Stimulated activated CD8-positive, alpha-beta memory T cell treated with anti-CD3 and anti-CD28 coated beads, Interleukin-12 subunit alpha, Interleukin-12 subunit beta, amount 100 ng/mL, for 24 hours (primary cell): ENCODE measurements at regions not wholly inside any gene's neighbourhood (a gene's known extent, or its start where the extent isn't known, plus 50 kb on each side); places are given as distances from the start of the nearest gene placed in this dataset.

Source experiments
- DNase-seq: peaks from one replicate; pipeline ENCODE4 v3.0.0-alpha.2; 2020; ENCODE audit errors: extremely low read depth

DNA sequence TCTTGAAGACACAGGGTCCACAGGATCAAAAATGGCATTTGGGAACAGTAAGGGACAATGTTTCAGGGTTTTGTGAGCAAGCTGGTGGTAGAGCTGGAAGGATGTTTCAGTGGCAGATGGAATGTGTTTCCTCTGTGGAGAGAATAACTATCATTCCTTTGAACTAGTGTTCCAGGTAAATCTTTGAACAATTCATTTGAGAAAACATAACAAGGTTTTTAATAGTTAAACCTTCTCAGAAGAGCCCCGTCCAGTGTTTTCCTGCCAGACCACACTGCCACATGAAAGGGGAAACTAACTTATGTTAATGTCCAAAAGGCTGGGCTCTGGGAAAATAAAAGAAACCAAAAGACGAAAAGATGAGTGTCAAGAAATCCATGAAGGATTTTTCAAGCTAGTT lies 207.0 kb upstream of the ZNF462 start:
- no peak for DNase-seq

DNA sequence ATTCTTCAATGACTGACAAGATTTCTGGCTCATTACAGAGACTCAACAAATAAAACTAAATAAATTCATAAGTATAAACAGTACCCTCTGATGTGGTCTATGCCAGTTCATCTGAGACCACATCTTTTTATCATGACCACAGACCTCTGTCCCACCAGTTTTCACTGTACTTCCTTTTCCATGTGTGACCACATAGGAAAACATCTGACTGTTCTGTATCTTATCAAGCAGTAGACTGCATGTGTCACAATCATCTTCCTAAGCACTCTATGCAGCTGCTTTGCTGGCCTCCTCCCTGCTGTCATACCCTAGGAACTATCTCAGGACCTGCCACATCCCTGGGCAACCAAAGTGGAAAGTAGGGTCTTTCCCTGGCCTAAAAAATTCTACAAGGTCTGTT lies 205.0 kb upstream of the ZNF462 start:
- DNase-seq, result no peak

DNA sequence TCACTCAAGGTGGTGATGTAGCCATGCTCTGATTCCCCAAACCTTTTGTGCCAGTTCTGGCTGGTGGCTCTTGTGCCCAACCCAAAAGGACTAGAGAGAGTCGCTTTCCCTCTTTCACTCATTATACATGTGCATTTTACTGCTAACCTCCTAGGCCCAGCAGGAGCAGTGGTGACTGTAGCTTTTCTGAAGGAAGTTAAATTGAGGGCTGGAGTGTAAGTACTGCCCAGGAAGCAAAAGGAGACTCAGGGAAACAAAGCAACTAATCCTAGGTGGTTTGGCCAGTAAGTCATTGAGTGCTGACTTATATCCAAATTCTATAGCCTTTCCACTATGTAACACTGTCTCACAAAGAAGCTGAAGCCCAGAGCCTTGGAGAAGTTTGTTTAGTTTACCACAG lies 194.4 kb upstream of the ZNF462 start:
- DNase-seq, result no peak

DNA sequence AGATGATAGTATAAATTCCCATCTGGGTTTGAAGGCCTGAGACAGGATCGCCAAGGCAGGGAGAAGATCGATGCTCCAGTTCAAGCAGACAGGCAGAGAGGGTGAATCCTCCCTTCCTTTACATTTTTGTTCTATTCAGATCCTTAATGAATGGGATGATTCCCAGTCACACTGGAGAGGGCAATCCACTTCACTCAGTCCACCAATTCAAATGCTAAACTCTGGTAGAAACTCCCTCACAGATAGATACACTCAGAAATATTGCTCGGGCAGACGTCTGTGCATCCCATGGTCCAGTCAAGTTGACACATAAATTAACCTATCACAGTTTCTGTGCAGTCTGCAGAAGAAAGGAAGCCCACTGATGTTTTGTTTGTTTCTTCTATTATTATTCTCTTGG lies 193.1 kb upstream of the ZNF462 start:
- DNase-seq, result no peak

DNA sequence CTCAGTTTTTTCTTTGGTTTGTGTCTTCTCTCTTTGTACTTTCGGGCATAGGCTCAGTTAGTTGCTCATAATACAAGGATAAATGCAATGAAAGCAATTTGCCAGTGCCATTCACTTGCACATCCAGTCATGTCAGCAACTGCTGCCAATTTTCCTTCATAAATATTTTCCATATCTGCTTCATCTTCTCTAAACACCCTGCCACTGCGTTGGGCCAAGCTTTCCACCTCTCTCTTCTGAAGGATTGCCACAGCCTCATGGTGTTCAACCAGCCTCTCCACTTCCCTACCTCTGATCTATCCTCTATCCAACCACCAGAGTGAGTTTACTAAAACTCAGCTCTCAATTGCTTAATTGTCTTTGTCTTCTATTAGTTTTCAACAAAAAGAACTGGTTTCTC lies 192.5 kb upstream of the ZNF462 start:
- no peak for DNase-seq

DNA sequence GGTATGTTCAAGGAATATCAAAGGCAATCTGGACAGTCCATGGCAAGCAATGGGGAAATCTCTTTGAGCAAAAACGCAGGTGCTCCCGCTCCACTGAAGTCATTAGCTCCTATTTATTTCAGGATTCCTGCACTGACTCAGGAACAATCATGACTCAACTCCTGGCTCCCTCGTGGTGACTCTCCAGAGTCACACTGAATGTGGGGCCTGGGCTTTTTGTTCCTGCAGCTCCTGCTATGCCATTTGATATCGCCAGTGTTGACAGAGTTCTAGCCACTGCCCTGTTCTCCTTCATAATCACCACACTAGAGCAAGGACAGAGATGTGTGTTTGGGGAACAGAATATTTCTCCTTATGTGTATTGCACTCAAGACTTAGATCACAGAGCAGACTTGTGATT lies 187.2 kb upstream of the ZNF462 start:
- no peak for DNase-seq

DNA sequence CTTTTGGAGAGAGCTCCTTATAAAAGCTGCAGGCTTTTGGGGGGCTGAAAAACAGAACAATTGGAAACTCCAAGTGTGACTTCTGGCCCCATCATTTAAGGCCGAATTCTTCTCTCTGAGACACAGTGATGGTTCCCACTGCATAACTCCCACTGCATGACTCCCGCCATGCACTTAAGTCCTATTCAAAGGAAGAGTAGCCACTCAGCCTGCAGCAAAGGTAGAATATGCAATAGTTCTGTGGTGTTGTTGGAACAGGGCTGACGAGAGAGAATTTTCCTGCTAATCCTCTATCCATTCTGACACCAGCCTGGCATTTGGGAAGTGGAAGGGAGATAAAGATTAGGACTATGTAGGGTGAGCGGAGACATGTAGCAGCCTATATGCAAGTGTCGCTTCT lies 185.6 kb upstream of the ZNF462 start:
- no peak for DNase-seq

DNA sequence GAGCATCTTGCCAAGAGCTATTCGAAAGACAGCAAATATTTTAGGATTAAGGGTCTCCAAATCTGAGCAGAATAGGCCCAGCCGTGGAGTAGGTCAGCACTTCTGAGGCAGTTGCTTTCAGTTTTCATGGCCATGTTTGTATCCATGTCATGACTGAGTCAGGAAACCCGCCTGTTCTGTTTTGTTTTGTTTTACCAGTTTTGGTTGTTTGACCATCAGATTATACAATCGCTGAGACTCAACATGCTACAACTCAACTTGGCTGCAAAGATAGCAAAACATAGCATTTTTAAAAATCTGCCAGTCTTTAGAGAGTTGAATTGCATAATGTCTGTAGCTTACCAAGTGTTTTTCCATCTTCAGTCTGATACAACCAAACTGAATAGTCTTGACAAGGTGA lies 185.1 kb upstream of the ZNF462 start:
- no peak for DNase-seq

DNA sequence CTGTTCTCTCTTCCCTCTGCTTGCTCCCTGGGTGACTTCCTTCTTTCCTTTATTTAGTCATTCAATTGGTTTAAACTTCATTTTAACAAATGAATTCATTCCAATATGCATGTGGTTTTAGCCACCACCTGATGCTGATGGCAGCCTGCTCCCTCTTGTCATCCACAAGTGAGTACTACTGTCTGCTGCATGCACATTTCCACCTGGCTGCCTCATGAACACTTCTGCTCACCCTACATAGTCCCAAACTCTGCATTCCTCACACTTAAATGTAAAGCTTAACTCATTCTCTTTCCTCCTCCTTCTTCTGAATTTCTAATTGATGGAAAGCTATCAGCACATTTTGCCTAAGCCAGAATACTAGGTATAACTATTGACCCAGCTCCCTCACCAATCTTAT lies 184.7 kb upstream of the ZNF462 start:
- DNase-seq, result no peak

DNA sequence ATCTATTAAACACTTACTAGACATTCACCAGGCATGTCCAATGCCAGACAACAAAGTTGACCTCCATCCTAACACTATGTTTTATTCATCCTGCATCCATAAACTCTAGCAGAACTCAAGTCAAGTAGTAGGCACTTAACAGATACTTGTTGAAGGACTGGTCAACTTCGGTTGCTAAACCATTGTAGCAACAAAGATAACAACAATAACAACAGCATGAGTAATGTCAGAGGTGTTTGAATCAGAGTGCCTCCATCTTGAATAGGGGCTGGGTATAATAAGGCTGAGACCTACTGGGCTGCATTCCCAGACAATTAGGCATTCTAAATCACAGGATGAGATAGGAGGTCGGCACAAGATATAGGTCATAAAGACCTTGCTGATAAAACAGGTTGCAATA lies 180.5 kb upstream of the ZNF462 start:
- no peak for DNase-seq

DNA sequence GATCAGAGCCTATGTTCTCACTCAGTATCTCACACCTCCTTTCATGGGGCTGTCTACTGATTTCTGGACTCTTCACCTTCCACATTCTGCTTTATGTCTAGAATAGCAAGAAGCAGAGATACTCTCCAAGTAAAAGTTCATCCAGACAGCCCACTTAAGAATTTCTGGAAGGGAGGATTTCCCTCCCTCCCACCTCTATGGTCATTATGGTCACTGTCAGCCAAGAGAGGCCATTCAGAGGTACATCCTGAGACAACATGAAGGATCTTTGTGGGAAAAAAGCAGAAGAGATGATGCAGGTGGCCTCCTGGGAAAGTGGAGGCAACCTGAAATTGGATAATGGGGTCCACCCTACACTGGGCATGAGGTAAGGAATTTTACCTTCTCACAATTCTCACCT lies 179.5 kb upstream of the ZNF462 start:
- DNase-seq, result no peak

DNA sequence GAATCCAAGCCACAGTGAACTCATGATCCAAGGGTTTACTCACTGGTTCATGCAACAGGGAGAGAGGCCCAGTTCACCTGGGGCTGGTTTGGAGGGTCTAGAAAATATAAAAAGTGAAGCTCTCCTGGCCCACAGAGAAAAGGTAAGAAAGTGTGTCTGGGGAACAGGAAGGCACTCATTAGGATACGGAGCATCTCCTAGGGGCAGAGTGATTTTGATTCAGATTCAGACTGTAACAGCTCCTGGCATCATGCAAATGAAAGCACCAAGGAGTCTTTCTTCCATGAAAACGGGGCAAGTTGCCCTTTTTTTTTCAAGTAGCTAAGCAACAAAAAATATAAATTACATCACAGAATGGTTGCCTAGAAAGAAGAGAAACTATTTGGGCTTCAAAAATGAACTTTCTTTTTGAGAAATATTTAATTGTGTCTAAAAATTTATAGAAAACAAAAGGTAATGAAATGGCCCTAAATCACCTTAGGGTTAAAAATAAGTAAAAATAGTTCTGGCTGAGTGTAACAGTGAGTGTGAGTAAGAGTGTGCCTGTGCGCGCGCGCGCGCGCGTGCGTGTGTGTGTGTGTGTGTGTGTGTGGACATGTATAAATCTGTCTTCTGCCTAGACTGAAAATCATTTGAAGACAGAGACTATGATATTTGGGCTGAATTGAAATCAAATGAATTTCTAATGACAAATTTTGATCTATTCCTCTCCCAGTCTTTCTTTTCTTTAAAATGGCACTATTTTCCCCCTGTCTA lies 177.8 kb upstream of the ZNF462 start:
- no peak for DNase-seq

DNA sequence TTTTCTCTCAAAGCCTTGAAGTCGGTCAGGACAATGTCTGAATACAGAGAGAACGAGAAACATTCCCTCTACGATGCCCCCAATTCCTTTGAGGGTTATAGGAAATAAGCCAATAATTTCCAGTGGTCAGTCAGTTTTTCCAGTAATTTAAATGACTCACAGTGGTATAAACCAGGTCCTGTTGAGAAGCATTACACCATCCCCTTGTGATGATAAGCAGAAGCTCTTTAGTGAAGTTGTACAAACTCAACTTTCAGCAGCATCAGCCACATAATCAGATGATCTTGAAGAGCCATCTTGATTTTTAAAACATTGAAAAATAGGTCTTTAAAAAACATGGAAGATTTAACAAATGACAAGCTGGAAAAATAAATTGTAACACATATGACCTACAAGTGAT lies 173.9 kb upstream of the ZNF462 start:
- no peak for DNase-seq

DNA sequence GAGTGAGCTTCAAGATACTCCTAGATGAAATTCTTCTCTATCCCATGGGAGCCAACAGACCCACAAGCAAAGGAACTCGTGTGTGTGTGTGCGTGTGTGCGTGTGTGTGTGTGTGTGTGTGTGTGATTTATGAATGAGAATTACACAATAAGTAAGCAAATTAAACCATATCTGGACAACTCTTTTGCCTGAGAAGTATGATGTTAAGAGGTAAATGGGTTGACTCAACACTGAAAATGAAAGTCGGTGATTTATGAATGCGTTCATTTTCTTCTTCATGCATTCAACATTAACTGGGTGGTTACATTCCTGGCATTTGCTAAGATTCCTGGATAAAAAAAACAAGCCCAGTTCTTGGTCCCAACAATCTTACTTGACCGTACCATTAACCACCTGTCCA lies 171.3 kb upstream of the ZNF462 start:
- no peak for DNase-seq

DNA sequence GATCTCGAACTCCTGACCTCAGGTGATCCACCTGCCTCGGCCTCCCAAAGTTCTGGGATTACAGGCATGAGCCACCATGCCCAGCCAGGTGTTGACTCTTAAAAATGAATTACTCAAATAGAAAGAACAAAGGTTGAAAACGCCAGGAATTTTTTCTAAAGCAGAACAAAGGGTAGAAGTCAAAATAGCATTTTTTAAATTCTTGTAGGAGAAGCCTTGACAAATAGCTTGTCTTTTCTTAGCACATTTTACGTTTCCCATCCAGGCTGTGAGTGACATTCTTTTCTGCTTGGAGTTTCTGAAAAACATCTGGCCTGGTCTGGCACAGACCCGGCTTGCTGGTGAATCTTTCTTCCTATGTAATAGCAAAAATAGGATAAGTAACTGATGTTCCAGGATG lies 169.4 kb upstream of the ZNF462 start:
- no peak for DNase-seq

DNA sequence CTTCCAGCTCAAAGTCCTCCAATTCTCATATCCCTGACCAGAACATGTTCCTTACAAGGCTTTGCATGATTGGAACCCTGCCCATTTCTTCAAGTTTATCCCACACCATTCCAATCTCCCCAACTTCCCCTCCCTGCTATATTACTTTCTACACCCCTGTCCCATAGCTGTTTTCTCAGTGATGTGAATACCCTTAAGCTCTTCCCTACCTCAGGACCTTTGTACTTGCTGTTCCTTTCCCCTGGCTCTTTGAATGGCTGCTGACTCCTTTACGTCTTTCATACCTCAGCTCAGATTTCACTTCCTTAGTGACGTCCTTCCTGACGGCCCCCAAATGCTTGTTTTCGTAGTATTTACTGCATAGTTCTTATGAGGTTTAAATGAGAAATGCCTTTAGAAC lies 166.2 kb upstream of the ZNF462 start:
- no peak for DNase-seq

DNA sequence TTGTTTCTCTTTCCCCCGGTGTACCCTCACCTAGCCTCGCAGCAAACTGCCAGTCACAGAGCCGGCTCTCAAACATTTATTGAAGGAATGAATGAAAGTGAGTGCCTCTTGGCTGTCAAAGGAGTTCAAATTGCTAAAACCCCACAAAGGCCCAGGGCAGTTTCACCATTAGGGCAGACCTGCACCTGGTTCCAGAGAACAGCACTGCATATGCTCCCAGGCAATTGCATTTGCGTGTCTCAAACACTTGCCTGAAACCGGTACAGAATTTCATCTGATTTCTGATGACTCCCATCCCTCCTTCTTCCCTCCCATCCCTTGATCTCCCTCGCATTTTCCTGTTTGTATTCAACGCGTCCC lies 165.6 kb upstream of the ZNF462 start:
- DNase-seq, result no peak

DNA sequence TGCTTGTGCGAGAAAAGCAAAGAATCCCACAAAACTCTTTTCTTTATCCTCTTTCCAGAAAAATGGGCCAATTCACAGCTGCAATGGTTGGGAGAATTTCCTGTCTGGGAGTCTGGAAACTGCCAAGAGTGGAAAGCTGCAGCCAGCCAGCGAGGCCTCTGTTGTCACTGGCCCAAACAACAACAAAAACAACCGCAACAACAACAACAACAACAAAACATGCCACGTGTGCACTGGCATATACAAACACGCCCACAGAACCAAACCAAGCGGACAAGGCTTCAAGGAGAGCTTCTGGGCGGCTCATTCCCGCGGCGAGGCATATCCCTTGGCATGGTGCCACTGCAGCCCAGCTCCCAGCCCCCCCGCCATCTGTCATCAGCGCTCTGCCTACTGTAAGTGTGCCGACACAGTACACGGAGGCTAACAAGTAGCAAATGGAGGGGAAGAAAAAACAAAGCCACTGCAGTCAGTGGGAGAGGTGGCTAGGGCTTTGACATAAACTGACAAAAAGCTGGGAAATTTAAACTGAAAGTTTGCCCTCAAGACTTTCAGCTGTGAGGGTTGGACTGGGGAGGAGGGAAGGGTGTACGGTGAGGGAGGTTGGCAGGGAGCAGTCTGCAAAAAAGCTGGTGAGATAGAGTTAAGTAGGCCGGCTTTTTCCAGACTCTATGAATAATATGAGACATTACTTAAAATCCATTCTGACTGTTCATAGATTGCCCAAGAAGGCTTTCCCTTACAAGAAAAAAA lies 165.0 kb upstream of the ZNF462 start:
- DNase-seq, result no peak

DNA sequence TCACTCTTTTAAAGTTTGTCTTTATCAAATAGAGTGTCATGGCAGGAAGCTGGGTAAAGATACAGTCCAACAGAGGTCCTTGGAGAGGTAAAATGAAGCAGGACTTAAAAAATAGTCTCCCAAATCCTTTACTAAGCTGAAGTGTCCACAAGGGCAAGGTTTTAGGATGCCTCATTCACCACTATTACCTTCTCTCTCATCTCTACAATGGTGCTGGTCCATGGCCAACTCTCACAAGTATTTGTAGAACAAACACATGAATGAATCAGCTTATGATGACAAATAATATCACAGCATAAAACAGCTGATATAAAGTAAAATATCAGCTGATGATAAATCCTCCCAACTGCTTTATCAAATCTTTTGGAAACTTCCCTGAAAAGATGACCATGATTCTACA lies 162.3 kb upstream of the ZNF462 start:
- no peak for DNase-seq

DNA sequence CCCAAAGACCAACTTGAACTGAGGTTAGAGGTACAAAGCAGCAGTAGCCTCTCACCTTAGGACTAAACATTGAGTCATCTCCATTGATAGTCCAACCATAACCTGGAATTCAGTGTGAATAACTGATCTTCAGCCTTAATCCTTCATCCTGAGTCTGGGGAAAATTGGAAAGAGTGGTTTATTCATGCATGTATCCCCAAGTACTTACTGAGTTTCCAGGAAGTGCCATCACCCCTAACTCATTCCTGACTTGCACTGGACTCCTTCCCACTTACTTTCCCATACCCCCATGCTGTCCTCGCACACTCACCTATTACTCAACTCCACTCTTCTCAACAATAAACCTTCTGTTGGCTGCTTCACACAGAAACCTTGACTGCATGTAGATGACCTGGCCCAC lies 161.4 kb upstream of the ZNF462 start:
- no peak for DNase-seq

DNA sequence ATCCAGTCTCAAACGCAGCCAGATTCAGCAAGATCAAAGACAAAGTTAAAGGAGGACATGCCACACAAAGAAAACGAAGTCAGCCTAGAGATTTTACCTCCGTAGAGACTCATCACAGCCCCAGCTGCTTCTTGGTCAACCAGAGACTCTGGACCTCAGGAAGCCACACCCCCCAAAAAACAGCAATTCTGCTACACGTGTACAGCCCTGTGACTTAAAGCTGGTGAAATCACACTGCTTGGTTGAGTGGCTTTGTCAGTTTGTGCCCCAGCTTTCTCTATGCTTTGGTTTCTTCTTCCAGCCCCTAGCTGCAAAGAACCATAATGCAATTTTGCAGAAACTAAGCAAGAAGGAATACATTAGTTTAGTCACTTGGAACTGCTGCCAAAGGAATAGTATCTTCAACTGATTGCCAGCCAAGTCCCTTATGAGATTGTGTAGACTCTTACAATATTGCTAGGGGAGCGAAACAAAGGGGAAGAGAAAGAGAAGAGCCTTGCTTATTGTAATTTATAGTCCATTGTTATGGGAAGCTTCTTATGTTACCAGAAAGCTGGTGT lies 158.8 kb upstream of the ZNF462 start:
- DNase-seq, result no peak

DNA sequence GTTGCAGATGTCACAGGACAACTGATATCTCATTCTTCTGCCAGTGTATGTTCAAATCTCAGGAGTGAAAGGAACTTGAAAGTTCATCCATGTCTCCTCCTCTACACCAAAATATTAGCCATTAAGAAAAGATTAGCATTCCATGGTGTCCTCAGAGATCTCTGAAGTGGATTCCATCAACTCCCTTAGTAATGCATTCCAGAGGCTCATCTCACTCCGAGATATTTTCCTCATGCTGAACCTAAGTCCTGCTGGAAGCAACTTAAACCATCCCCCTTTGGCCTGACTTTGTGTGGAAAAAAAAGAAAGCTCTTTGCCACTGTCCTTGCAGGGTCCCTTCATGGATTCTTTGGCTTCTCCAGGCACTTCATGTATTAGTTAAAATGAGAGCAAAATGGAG lies 155.7 kb upstream of the ZNF462 start:
- no peak for DNase-seq

DNA sequence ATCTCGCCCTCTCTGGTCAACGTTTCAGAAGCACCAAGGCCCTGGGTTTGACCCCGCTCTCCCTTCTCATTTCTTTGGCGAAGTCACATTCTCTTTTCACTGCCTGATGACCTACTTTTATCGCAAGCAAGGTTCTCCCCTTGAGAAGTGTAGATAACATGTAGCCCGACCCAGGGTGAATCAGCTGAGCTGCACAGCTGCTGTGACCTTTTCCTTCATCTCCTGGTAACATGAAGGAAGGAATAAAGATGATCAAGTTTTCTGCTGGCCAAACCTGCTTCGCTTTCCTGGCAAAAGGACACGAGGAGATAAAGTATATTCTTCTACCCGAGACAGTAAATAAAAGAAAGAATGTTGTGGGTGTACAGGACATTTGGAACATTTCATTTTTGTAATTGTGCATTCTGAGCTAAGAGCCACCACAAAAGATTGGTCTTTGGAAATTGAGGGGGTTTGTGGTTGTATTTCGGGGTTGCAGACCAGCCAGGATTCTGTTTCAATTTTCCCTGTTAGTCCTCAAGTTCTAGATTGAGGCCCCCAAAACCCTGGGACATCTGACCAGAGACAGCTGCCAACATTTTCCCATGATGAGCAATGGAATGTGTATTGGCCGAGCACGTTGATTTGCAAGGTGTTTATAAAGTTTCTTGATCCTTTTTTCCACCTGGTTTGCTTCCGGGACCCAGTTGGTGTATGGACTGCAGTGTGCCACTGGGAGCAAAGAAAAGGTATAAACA lies 155.1 kb upstream of the ZNF462 start:
- no peak for DNase-seq
